PC-3 (cell line): ENCODE measurements at regions not wholly inside any gene's neighbourhood (a gene's known extent, or its start where the extent isn't known, plus 50 kb on each side); places are given as distances from the start of the nearest gene placed in this dataset.

Experiments
- CTCF ChIP-seq: fragments of 300-600 bp; sonication (generic); conservative IDR thresholded peaks from 2 replicates; pipeline ENCODE4 v1.5.1; 2017; ENCODE audit warnings: antibody characterized with exemption, low read depth, mild to moderate bottlenecking, low read length
- EZH2 ChIP-seq: fragments of 300-600 bp; sonication (generic); IDR thresholded peaks from one replicate; pipeline ENCODE4 v1.6.1; 2017; ENCODE audit warnings: antibody characterized with exemption, mild to moderate bottlenecking, low read length; ENCODE audit not compliant: unreplicated experiment

DNA sequence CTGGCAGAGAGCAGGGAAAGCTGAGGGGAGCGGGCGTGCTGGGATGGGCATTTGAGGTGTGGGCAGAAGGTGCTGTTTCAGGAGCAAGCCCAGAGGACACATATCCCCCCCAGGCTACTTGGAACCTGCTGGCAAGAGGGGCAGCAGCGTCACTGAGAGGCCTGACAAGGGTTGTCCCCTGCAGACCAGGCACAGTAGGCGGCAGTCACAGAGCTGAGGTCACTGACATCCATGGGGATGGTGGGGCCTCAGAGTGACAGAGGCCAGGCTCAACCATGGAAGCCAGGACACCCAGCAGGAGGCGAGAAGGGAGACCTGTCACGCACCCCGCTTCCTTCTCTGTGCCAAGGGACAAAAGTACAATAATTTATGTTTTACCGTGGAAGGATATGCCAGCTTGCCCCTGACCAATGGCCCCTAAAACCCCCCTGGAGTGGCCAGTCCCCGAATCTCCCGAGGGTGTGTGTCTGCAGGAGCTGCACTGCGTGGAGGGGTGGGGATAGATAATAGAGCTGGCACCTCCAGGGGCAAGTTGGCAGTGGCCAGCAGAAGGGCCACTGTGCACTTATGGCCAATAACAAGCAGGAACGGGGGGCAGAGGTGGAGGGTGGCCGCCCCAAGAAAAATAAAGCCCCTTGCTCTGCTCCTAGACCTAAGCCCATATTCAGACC, 86.3 kb upstream of the SLC66A3 start:
- TF ChIP-seq CTCF (no peak), EZH2 (no peak)
